H1 (cell line): ENCODE measurements at regions not wholly inside any gene's neighbourhood (a gene's known extent, or its start where the extent isn't known, plus 50 kb on each side); places are given as distances from the start of the nearest gene placed in this dataset.

ENCODE experiments used
- CHD2 ChIP-seq: IDR thresholded peaks from 2 replicates; pipeline ENCODE4 v1.6.1; 2012; ENCODE audit warnings: low read length, improper control_type of control experiment
- CTCF ChIP-seq, 3 experiments: IDR thresholded peaks; 1 replicate in 2 of 3; 2 replicates in 1 of 3; pipeline versions ENCODE4 v1.5.1 to v1.6.1; 2011; ENCODE audit warnings: low read length in 3 of 3, mild to moderate bottlenecking in 3 of 3, inconsistent platforms in 2 of 3, low read depth in 1 of 3, moderate library complexity in 1 of 3; ENCODE audit not compliant: insufficient read depth in 1 of 3; ENCODE audit errors: control extremely low read depth in 1 of 3
- EP300 ChIP-seq, 2 experiments: IDR thresholded peaks; 1 replicate in 1 of 2; 2 replicates in 1 of 2; pipeline ENCODE4 v1.6.1; 2011 to 2012; ENCODE audit warnings: low read depth in 2 of 2, low read length in 2 of 2, mild to moderate bottlenecking in 2 of 2, borderline replicate concordance in 1 of 2, inconsistent platforms in 1 of 2, moderate library complexity in 1 of 2
- JUND ChIP-seq: IDR thresholded peaks from 2 replicates; pipeline ENCODE4 v1.6.1; 2011; ENCODE audit warnings: mild to moderate bottlenecking, improper control_type of control experiment, low read length
- POLR2A ChIP-seq, 2 experiments: IDR thresholded peaks; 1 replicate in 1 of 2; 2 replicates in 1 of 2; pipeline ENCODE4 v1.6.1; 2011; ENCODE audit warnings: low read depth in 2 of 2, low read length in 2 of 2, mild to moderate bottlenecking in 2 of 2; ENCODE audit errors: control extremely low read depth in 1 of 2
- POLR2AphosphoS5 ChIP-seq: IDR thresholded peaks from 2 replicates; pipeline ENCODE4 v1.6.1; 2011; ENCODE audit warnings: low read depth, low read length
- RAD21 ChIP-seq, 2 experiments: IDR thresholded peaks in 1 of 2; conservative IDR thresholded peaks in 1 of 2; 2 replicates each; pipeline ENCODE4 v1.6.1; 2011; ENCODE audit warnings: low read depth in 2 of 2, low read length in 2 of 2, improper control_type of control experiment in 1 of 2, inconsistent platforms in 1 of 2, mild to moderate bottlenecking in 1 of 2, moderate library complexity in 1 of 2
- SRF ChIP-seq: IDR thresholded peaks from 2 replicates; pipeline ENCODE4 v1.6.1; 2011; ENCODE audit warnings: mild to moderate bottlenecking, low read depth, low read length, moderate library complexity
- TBP ChIP-seq: IDR thresholded peaks from 2 replicates; pipeline ENCODE4 v1.6.1; 2011; ENCODE audit warnings: low read depth, low read length, improper control_type of control experiment
- USF2 ChIP-seq: IDR thresholded peaks from 2 replicates; pipeline ENCODE4 v1.6.1; 2011; ENCODE audit warnings: low read length, improper control_type of control experiment

GRCh38 chrX:75892749-75893148, 107.7 kb upstream of the MAGEE2 start:
- TF ChIP-seq POLR2A (IDR thresholded peaks at IDR 0.05; ENCODE audit: control extremely low read depth in 1 of 2, low read depth in 2 of 2, low read length in 2 of 2) (no peak), EP300 (IDR thresholded peaks at IDR 0.05; ENCODE audit: borderline replicate concordance in 1 of 2, low read depth in 2 of 2, low read length in 2 of 2) (no peak), SRF (no peak), USF2 (no peak), CTCF (IDR thresholded peaks at IDR 0.05; ENCODE audit: control extremely low read depth in 1 of 3, insufficient read depth in 1 of 3, low read depth in 1 of 3, low read length in 3 of 3) (no peak), JUND (no peak), POLR2AphosphoS5 (no peak), CHD2 (no peak), TBP (no peak), RAD21 (IDR thresholded peaks at IDR 0.05 in 1 of 2, conservative IDR thresholded peaks at IDR 0.05 in 1 of 2; ENCODE audit: low read depth in 2 of 2, low read length in 2 of 2) (no peak)
